ENCODE measurements at regions not wholly inside any gene's neighbourhood (a gene's known extent, or its start where the extent isn't known, plus 50 kb on each side); places are given as distances from the start of the nearest gene placed in this dataset.

DNA sequence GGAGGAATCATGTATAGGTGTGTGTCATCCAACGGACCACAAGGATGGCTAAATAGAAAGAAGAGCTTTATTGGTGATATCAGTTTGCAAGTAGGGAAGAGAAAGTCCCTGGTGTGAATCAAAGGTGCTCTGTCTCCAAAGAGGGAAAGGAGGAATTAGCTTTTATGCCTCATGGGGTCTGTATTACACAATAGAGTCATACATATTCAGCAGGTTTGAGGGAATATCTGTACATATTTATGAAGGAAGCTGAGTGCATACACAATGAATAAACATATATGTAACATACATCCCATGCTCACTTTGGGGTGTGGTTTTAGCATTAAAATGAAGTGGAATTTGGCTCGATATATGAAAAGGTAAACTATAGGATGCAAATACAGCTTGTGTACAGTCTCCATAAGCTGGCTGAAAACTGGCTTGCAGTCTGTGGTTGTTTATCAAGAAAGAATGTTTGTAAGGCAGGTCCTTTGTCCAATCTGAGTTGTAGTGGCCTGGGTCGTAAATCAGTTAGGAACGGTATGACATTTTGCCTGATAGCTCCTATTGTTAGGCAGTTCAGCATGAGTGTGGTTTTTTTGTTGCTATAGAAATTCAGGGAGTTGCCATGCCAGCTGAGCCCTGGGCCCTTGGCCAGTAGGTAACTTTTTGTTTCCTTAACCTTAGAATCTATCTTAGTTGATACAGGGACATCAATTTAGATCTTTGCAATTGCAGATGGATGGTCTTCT lies 198.0 kb upstream of the ZP4 start:
- no peaks in the 10 kb centered on the region for H3K9me3 ChIP-seq
- intact Hi-C loops (cut with DNase I, micrococcal nuclease), result no loop called here
- no peak for DNase-seq
- no peak overlapping the region for H3K4me3 ChIP-seq
- no peaks in the 10 kb centered on the region for H3K4me1 ChIP-seq (ENCODE audit: low read depth)
- ATAC-seq, result no peak
- no peaks in the 10 kb centered on the region for H3K36me3 ChIP-seq (ENCODE audit: low read depth)
- TF ChIP-seq, protein P1, sequence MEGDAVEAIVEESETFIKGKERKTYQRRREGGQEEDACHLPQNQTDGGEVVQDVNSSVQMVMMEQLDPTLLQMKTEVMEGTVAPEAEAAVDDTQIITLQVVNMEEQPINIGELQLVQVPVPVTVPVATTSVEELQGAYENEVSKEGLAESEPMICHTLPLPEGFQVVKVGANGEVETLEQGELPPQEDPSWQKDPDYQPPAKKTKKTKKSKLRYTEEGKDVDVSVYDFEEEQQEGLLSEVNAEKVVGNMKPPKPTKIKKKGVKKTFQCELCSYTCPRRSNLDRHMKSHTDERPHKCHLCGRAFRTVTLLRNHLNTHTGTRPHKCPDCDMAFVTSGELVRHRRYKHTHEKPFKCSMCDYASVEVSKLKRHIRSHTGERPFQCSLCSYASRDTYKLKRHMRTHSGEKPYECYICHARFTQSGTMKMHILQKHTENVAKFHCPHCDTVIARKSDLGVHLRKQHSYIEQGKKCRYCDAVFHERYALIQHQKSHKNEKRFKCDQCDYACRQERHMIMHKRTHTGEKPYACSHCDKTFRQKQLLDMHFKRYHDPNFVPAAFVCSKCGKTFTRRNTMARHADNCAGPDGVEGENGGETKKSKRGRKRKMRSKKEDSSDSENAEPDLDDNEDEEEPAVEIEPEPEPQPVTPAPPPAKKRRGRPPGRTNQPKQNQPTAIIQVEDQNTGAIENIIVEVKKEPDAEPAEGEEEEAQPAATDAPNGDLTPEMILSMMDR (IDR thresholded peaks at IDR 0.05), result no peak

DNA sequence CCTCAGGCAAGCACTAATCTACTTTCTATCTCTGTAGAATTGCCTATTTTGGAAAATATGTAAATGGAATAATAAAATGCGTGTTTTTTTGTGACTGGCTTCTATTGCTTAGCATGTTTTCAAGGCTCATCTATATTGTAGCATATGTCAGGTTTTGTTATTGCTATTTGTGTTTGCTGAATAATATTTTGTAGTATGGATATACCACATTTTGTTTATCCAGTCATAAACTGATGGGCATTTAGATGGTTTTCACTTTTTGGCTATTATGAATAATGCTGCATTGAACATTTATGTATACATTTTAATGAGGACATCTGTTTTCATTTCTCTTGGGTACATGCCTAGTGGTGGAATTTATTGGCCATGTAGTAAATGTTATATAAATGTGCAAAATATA lies 183.3 kb upstream of the ZP4 start:
- no peak for DNase-seq
- Histone ChIP-seq H3K9me3 (no peaks in the 10 kb centered on the region), H3K4me3 (no peak overlapping the region), H3K36me3 (ENCODE audit: low read depth) (no peaks in the 10 kb centered on the region), H3K4me1 (ENCODE audit: low read depth) (no peaks in the 10 kb centered on the region)
- no peak for ATAC-seq
- intact Hi-C loops (cut with DNase I, micrococcal nuclease), result no loop called here
- TF ChIP-seq, protein P1 (IDR thresholded peaks at IDR 0.05), result no peak

DNA sequence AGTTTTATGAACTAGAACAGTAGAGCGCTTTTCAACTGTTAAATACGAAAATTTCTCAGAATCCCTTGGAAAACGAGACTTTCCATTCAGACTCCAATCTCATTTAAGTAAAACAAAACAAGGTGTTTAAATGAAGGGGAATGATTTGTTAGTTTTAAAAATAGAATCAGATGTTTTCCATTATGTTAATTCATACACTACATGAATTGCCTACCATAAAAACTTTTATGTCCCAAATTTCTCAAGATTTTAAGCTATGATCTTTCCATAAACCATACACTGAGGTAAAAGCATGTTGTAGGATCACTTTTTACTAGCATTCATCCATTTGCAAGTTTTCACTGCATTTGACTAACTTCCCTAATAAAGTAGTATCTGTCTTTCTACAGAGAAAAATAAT lies 180.3 kb upstream of the ZP4 start:
- no peaks in the 10 kb centered on the region for H3K4me1 ChIP-seq (ENCODE audit: low read depth)
- H3K9me3 ChIP-seq, result no peaks in the 10 kb centered on the region
- no peak for DNase-seq
- no peak for ATAC-seq
- TF ChIP-seq, protein P1 (IDR thresholded peaks at IDR 0.05), result no peak
- no peak overlapping the region for H3K4me3 ChIP-seq
- H3K36me3 ChIP-seq (ENCODE audit: low read depth), result no peaks in the 10 kb centered on the region
- intact Hi-C loops (cut with DNase I, micrococcal nuclease), result no loop called here

DNA sequence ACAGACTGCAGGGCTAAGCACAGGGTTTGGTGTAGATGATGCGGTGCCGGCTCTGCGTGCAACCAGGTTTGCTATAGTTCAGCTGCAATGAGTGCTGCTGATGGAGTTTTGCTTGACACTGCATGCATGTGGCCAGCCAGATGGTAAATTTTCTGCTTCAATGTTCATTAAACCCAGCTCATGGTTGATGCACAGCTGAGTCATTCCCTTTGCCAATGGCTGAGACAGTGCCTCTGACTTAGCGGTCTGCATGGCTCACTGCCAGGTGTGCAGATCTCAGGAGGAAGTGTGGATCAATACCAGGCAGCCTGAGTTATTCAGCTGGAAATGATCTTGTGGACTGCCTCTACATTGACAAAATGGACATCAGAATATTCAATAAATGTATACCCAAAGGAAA lies 172.7 kb upstream of the ZP4 start:
- Histone ChIP-seq H3K4me3 (no peak overlapping the region), H3K36me3 (ENCODE audit: low read depth) (no peaks in the 10 kb centered on the region), H3K9me3 (peaks cover 3% of the 10 kb centered on the region), H3K4me1 (ENCODE audit: low read depth) (no peaks in the 10 kb centered on the region)
- TF ChIP-seq, protein P1 (IDR thresholded peaks at IDR 0.05), result no peak
- DNase-seq (no peak), ATAC-seq (no peak)
- intact Hi-C loops (cut with DNase I, micrococcal nuclease), result no loop called here

DNA sequence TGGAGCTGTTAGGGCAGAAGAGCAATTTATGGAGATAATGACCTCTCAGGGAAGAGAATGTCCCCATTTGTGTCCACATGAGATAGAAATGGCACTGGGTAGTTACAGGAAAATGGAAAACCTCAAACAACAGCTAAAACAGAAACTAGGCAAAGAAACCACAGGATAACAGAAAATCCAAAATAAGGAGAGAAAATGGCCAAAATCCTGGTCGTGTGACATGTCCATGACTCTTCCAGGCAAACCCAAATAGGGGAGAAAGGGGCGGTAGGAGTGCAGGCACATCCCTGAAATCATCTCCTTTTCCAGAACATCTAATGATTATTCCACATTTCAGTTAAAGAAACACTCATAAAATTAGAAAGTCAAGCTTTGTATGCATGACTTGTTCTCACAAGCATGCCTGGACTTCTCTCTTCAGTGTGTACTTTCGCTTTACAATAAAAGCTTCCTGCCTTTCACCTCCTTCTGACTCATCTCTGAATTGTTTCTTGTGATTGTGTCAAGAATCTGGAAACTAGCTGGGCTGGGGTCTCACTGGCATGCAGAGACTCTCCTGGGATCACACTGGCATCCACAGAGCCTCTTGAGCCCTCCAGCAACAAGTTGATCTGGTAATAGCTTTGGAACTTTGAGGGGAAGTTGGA lies 171.4 kb upstream of the ZP4 start:
- no peak for DNase-seq
- H3K4me1 ChIP-seq (ENCODE audit: low read depth), result no peaks in the 10 kb centered on the region
- H3K36me3 ChIP-seq (ENCODE audit: low read depth), result no peaks in the 10 kb centered on the region
- TF ChIP-seq, protein P1 (IDR thresholded peaks at IDR 0.05), result no peak
- intact Hi-C loops (cut with DNase I, micrococcal nuclease), result no loop called here
- H3K9me3 ChIP-seq, result peaks cover 5% of the 10 kb centered on the region
- ATAC-seq, result no peak
- no peak overlapping the region for H3K4me3 ChIP-seq

Data from mucosa of descending colon (tissue), 3 donors.